Testis (tissue), 2 donors: ENCODE measurements at regions not wholly inside any gene's neighbourhood (a gene's known extent, or its start where the extent isn't known, plus 50 kb on each side); places are given as distances from the start of the nearest gene placed in this dataset.

ENCODE experiments used
- DNase-seq: peaks from one replicate; pipeline ENCODE4 v3.0.0-alpha.2; 2019
- H3K27ac ChIP-seq, 2 donors: fragments of 200-600 bp; sonication (generic); one replicate each; pipeline ENCODE4 v1.5.1; 2019
- H3K27me3 ChIP-seq: fragments of 200-600 bp; sonication (generic); one replicate; pipeline ENCODE4 v1.5.1; 2019
- H3K36me3 ChIP-seq: fragments of 200-600 bp; sonication (generic); one replicate; pipeline ENCODE4 v1.5.1; 2017; ENCODE audit warnings: low read depth; ENCODE audit errors: missing control alignments
- H3K4me1 ChIP-seq: fragments of 200-600 bp; sonication (generic); one replicate; pipeline ENCODE4 v1.5.1; 2019
- H3K4me3 ChIP-seq, 2 donors: fragments of 200-600 bp; sonication (generic); one replicate each; pipeline ENCODE4 v1.5.1; 2017 to 2019
- H3K9me3 ChIP-seq: fragments of 200-600 bp; sonication (generic); one replicate; pipeline ENCODE4 v1.5.1; 2017
- CTCF ChIP-seq, 3 experiments: fragments of 450-650 bp in 2 of 3; fragments of 200-600 bp in 1 of 3; sonication (generic) in 1 of 3; IDR thresholded peaks; one replicate each; pipeline ENCODE4 v1.5.1; 2016 to 2019; ENCODE audit warnings: antibody characterized with exemption in 3 of 3, mild to moderate bottlenecking in 2 of 3, moderate library complexity in 1 of 3
- POLR2A ChIP-seq: fragments of 450-650 bp; IDR thresholded peaks from one replicate; pipeline ENCODE4 v1.6.1; 2017; ENCODE audit warnings: antibody characterized with exemption, mild to moderate bottlenecking, moderate library complexity
- WGBS, 2 donors: methylation state at CpG; one replicate each; pipeline ENCODE4 v1.1.5; 2018; 5-methylcytosine and 5-hydroxymethylcytosine counted together
- intact Hi-C: fragments of 100-400 bp; cut with DNase I; formaldehyde crosslinking; loops from one replicate; pipeline ENCODE4 v1.15.1; 2023; ENCODE audit warnings: low total_unique reads

- DNase-seq: no peak
- 85 to 87% methylated on average over 3 of the region's 3 CpGs for WGBS, 2 donors
- intact Hi-C loops: no loop called here
- Histone ChIP-seq H3K4me1 (no peaks in the 10 kb centered on the region), H3K4me3 (no peak overlapping the region), H3K27ac (no peak overlapping the region), H3K27me3 (no peaks in the 10 kb centered on the region), H3K36me3 (no peaks in the 10 kb centered on the region), H3K9me3 (no peaks in the 10 kb centered on the region)
- TF ChIP-seq CTCF (IDR thresholded peaks at IDR 0.05) (no peak), POLR2A (no peak)
These were observed 287.4 kb upstream of the SEMA3C start for GRCh38 chr7:81206217-81206616.

DNA sequence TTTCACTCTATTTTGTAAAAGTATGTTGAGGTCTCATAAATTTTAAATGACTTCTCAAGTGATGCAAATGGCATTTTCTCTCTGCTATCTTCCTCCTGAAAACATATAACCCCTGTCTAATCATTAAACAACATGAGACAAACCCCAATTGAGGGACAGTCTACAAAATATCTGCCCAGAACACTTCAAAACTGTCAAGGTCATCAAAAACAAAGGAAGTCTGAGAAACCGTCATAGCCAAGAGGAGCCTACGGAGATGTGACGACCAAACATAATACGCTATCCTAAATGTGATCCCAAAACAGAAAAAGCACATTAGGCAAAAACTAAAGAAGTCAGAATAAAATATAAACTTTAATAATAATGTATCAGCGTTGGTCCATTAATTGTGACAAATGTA lies 282.3 kb upstream of the SEMA3C start:
- 78 to 82% methylated on average over 5 of the region's 5 CpGs for WGBS, 2 donors
- H3K9me3 ChIP-seq: no peaks in the 10 kb centered on the region
- H3K27me3 ChIP-seq: no peaks in the 10 kb centered on the region
- H3K36me3 ChIP-seq: no peaks in the 10 kb centered on the region
- intact Hi-C loops: no loop called here
- H3K27ac ChIP-seq: no peak overlapping the region
- no peak for DNase-seq
- no peaks in the 10 kb centered on the region for H3K4me1 ChIP-seq
- TF ChIP-seq CTCF (IDR thresholded peaks at IDR 0.05) (no peak), POLR2A (no peak)
- H3K4me3 ChIP-seq: no peak overlapping the region

DNA sequence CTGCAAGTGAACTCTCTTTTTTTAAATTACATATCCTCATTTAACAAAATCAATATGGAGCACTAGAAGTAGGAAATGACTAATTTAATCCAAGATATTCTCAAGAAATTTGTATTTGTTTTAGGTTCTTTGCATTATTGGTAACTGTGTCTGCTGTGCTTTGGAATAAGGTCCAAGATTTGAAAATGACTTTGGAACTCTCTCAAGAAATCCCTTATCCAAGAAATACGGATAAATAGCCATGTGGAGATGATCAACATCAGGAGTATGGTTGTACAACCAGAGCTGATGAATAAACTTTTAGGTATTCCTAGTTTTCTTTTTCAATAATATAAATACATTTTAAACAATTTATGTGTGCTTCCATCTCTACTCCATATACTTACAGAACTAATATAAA lies 279.9 kb upstream of the SEMA3C start:
- no peaks in the 10 kb centered on the region for H3K9me3 ChIP-seq
- H3K36me3 ChIP-seq: no peaks in the 10 kb centered on the region
- TF ChIP-seq POLR2A (no peak), CTCF (IDR thresholded peaks at IDR 0.05) (no peak)
- no peak overlapping the region for H3K27ac ChIP-seq
- no peak overlapping the region for H3K4me3 ChIP-seq
- DNase-seq: no peak
- H3K27me3 ChIP-seq: no peaks in the 10 kb centered on the region
- 64 to 69% methylated on average over 1 of the region's 1 CpG for WGBS, 2 donors
- intact Hi-C loops: no loop called here
- H3K4me1 ChIP-seq: no peaks in the 10 kb centered on the region

DNA sequence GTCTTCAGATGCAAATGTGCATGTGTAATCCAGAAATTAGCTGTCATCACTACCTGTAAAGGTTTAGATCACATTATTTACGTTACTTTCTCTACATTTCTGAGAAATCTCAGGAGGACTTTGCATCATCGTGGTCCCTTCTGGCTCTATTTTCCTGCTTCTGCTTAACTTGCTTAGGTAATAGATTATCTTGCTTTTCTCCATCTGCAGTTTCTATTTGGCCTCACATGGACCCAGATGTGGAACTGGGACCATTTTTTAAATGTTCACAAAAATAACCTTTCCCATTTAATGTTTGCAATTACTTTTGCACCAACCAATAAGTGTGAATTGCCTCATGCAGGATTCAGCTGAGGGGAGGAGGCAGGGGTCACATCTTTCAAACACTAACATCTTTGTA lies 278.4 kb upstream of the SEMA3C start:
- no peak for TF ChIP-seq CTCF (IDR thresholded peaks at IDR 0.05)
- no peak for TF ChIP-seq POLR2A

DNA sequence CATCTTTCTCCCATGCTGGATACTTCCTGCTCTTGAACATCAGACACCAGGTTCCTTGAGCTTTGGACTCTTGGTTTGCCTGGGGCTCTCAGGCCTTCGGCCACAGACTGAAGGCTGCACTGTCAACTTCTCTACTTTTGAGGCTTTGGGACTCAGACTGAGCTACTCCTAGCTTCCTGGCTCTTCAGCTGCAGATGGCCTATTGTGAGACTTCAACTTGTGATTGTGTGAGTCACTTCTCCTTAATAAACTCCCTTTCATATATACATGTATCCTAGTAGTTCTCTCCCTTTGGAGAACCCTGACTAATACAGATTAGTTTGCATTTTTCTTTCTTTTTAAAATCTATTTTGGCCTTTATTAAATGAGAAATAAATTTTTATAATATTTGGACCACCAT lies 276.2 kb upstream of the SEMA3C start:
- no peaks in the 10 kb centered on the region for H3K36me3 ChIP-seq
- no peak overlapping the region for H3K4me3 ChIP-seq
- no peaks in the 10 kb centered on the region for H3K4me1 ChIP-seq
- no peaks in the 10 kb centered on the region for H3K27me3 ChIP-seq
- intact Hi-C loops: no loop called here
- H3K9me3 ChIP-seq: no peaks in the 10 kb centered on the region
- TF ChIP-seq CTCF (IDR thresholded peaks at IDR 0.05) (no peak), POLR2A (no peak)
- no peak overlapping the region for H3K27ac ChIP-seq
- 87 to 100% methylated on average over 1 of the region's 1 CpG for WGBS, 2 donors
- DNase-seq: no peak

More for the DNA sequence above, 278.4 kb upstream of the SEMA3C start:
- H3K36me3 ChIP-seq: no peaks in the 10 kb centered on the region
- H3K4me3 ChIP-seq: no peak overlapping the region
- no peaks in the 10 kb centered on the region for H3K27me3 ChIP-seq
- intact Hi-C loops: no loop called here
- no peaks in the 10 kb centered on the region for H3K4me1 ChIP-seq
- no peak overlapping the region for H3K27ac ChIP-seq
- 92 to 93% methylated on average over 2 of the region's 2 CpGs for WGBS, 2 donors
- no peaks in the 10 kb centered on the region for H3K9me3 ChIP-seq
- no peak for DNase-seq
